G401.6 (cell line): ENCODE measurements at regions not wholly inside any gene's neighbourhood (a gene's known extent, or its start where the extent isn't known, plus 50 kb on each side); places are given as distances from the start of the nearest gene placed in this dataset.
"Not testable (repeated sequence)": the region's sequence is repeated elsewhere in the genome, so short reads cannot be mapped to it uniquely, and the experiment has no call there.

Experiments
- FAIRE-seq: peaks from 2 replicates; lab custom pipeline; 2012; peaks lifted over from hg19 to GRCh38; lab: Jason Lieb, UNC

GRCh38 chr2:17065536-17065935, 399.9 kb upstream of the CYRIA start:
- no peak for FAIRE-seq

- FAIRE-seq: no peak
Measured at GRCh38 chr2:17061028-17061427, 395.4 kb upstream of the CYRIA start.

GRCh38 chr2:17059458-17059857, 393.8 kb upstream of the CYRIA start:
- no peak for FAIRE-seq

DNA sequence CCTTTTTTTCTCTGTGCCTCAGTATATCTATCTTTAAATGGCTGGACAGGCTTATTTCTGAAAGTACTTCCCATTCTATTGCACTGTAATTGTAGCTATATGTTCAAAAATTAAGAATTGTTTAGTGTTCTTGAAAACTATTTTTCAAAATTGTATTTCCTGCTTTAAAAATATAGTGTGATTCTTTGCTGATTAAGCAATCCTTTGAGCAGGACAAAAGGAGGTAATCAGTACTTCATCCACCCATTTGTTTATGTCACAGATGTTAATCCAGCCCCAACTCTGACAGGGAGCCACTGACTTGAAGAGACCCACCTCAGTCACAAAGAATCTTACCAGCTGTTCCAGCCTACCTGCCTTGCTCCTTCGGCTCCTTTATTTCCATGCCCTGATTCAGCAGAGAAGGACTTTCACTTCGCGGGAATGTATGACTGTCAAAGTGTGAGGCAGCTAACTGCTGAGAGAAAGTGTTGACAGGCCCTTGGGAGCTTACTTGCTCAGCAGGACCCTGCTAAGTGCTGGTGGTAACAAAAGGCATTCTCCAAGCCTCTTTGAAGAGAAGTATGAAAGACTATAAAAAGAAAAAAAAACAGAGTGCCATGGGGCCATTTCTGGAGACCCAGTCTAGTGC, 393.3 kb upstream of the CYRIA start:
- no peak for FAIRE-seq

DNA sequence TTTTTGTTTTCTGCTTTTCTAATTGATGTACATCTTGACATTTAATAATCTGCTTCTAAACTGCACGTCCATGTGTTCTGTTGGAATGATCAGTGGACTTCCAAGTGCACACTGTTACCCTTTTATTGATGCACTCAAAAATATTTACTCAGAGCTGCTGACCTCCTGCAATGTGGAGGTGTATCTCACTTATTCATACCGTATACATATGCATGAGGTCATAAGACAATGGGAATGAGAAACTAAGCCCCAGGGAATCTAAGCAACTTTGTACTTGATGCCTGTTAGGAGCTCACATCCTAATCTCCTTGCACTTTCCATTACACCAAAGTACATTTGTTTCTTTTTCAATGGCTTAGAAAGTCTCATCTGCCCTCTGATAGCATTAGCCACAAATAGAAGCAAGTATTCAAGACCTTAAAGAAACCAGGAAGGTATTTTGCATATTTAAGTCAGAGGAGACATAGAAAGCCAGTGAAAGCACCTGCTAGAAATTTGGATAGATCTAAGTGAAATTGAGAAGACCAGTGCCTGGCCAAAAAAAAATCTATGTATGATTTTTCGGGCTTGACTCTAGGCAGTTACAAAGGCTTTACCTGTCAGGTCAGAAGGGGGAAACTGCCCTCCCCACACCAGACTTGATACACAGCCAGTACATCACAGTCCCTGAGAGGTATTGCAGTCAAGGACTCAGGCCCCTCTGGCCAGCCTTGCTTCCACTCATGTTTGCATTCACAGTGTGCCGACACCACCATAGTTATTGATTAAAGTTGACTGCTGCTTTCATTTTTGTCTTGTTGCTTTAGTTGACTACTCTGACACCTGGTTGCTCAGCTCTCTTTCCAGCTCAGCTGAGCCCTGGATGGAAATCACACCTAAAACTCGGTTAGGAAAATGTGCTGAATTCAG, 391.7 kb upstream of the CYRIA start:
- no peak for FAIRE-seq

DNA sequence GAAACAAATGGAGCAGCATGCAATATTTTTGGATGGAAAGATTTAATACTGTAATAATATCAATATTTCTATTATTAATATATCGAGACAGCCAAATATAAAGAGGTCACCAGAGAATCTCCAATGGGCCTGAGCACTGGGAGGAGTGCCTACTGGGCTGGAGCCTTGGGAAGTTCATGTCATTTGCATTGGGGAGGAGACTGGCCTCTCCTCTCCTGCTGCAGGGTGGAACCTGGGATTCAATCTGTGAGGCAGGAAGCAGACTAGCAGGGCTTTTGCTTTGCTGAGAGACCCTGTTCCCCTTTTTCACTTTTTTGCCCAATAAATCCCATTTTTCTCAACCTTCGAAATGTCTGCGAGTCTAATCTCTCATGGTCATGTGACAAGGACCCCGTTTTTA, 390.6 kb upstream of the CYRIA start:
- FAIRE-seq: no peak

GRCh38 chr2:17052001-17052400, 386.4 kb upstream of the CYRIA start:
- no peak for FAIRE-seq

DNA sequence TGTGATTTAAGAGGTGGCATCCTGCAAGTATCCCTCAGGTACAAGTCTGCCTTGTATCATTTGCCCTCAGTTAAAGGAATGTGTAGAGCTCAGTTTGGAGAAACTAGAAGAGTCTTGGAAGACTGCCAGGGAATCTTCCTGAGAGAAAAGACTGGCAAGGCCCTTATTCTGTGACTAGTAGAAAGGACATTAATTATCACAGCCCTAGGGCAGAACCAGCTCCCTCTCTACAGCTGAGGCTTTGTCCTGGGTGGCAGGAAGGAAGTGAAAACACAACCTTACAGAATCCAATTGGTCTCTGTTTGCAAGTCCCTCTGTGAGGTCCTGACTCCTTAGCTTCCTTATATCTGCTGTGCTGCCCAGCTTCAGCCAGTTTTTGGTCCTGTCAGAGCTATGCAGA, 385.9 kb upstream of the CYRIA start:
- FAIRE-seq: no peak

- no peak for FAIRE-seq
Measured at GRCh38 chr2:17043173-17043572, 377.5 kb upstream of the CYRIA start.

DNA sequence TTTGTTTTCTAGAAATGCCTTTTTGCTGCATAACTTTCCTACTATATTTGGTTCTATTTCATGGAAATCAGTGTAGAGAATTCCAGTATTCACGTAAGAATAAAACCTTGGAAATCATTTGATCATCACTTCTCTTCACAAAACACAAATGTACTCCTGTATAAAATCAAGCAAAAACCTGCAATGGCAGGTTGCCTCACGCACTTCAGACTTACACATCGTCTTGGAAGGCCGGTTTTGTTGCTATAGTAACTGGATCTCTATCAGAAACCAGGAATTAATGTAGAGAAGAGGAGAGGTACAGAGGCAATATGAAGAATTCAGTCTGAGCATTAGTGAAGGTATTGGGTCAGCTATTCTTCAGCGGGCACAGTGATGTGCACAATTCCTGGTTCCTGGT, 370.7 kb upstream of the CYRIA start:
- FAIRE-seq: no peak

GRCh38 chr2:17035010-17035409, 369.4 kb upstream of the CYRIA start:
- no peak for FAIRE-seq

DNA sequence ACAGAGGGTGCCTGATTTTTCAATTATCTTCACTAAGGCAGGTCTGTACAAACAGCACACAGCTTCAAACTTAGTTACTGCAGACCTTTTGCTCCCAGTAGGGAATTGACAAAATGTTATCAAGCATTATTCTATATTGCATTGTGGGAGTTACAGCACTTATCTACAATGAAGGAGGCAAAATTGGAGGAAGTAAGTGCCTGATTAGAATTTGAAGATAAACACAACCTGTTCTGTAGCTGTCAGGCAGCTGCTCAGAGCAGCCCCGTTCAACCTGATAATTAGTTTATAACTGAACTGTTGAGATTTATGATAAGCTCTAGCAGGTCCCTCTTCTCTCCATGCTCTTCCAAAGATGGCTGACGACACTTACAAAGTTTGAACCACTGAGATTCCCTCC, 364.4 kb upstream of the CYRIA start:
- no peak for FAIRE-seq

- FAIRE-seq: no peak
Measured at GRCh38 chr2:17012297-17012696, 346.7 kb upstream of the CYRIA start.

GRCh38 chr2:17010104-17010503, 344.5 kb upstream of the CYRIA start:
- no peak for FAIRE-seq

DNA sequence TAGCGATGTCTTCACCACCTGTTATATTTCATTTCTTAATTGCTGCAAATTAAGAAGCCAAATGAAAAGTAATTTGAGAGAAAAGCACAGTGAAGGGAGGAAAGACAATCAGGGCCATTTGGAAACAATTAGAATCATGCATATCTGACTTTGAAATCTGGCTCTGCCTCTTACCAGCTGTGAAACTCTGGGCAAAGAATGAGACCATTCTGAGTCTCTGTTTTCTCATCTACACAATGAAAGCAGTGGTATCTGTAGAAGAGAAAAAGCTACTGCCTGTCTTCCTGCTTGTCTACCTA, 334.5 kb upstream of the CYRIA start:
- no peak for FAIRE-seq

- no peak for FAIRE-seq
Measured at GRCh38 chr2:16999347-17000183, 333.9 kb upstream of the CYRIA start.

GRCh38 chr2:16978301-16978700, 312.7 kb upstream of the CYRIA start:
- FAIRE-seq: no peak

DNA sequence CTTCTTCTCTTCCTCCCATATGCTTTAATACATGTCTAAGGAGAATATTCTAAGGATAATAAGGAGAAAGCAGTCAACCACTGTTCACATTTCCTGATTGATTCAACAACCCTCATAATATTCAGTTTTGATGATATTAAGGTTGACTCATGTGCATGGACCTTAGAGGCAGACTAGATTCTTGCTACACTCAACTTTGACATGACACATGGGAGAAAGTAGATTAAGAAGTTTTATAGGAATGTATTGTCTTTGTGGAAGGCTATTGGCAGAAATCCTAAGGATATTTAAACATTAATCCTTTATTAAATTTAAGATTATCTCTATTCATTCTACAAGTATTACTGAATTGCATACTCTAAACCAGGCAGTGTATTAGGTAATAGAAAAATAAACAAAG, 309.1 kb upstream of the CYRIA start:
- no peak for FAIRE-seq

GRCh38 chr2:16973586-16974286, 308.1 kb upstream of the CYRIA start:
- FAIRE-seq: no peak

- no peak for FAIRE-seq
Measured at GRCh38 chr2:16972276-16972675, 306.6 kb upstream of the CYRIA start.

DNA sequence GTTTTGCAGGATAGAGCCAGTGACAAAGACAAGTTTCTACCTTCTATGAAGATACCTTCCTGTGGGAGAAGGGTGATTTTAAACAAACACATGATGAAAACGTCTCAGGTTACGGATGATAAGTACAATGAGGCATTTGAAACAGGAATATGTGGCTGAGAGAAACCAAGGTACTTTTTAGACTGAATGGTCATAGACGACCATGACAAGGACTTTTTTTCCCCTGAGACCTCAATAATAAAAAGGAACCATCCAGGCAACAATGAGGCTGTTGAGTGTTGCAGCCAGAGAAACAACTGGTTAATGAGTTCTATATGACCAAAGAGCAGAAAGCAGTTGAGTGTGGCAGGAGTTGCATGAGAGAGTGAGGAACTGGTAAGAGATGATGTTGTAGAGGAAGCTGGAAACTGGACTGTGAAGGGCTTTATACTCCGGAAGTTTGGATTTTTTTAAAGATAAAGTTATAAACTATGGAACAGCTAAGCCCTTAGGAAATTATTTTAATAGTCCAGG, 306.1 kb upstream of the CYRIA start:
- FAIRE-seq: no peak

GRCh38 chr2:16970948-16971347, 305.3 kb upstream of the CYRIA start:
- FAIRE-seq: not testable (repeated sequence)
